GM21515 (cell line): ENCODE measurements at regions not wholly inside any gene's neighbourhood (a gene's known extent, or its start where the extent isn't known, plus 50 kb on each side); places are given as distances from the start of the nearest gene placed in this dataset.

Source experiments
- ATAC-seq: cut with Tn5 transposase; IDR thresholded peaks from one replicate; pipeline ENCODE4 v1.9.1; 2021; ENCODE audit not compliant: unreplicated experiment

DNA sequence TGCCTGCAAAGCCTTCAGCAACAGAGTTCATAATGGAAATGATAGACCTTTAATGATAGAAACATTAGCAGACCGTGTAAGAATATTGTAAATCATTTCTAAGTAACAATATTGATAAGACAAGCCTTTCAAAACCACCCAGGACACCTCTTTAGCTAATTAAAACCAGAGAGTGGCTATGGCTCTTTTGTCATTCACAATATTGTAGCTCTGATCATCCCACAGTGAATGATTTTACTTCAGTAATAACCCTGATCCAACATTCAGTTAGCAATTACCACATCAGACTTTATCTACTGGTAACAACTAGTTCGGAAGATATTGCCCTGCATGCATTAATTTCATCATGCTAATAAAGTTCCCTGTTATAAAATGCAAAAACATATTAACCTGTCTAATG is 432.6 kb downstream of the DTWD2 start:
- ATAC-seq: no peak

DNA sequence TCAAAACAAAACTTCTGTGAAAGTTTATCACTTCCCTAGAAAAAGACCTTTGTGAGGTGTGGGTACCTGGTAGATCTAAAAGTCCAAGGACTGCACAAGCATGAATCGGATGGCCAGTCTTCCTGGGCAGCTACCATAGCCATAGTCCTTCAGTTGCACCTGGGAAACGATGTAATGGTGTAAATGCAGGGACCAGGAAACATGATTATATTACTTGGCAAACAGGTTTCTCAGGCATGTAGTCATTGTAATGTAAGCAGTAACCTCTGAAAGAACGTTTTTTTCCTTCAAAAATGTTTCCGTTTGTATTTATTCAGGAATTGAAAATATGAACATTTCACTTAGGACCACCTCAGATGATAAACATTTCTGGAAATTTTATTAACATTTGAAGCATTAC is 433.4 kb downstream of the DTWD2 start:
- ATAC-seq: no peak

- ATAC-seq: no peak
These were observed 434.1 kb downstream of the DTWD2 start for GRCh38 chr5:118554241-118554640.

DNA sequence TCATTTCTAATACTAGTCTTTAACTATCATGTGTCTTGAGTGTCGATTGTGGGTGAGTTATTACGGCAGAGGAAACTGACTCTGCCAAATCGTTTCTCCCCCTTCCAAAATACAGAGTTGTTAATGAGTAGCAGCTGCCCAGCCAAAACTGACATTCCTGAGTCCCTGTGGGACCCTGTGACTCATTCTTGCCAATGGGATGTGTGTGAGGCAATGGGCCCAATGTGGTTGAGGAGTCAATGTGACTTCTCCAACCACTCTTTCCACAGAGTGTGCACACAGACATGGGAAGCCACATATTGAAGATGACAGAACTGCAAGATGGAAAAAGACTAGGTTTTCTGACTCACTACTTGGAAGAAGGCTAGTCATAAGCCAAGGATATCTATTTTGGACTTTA is 434.7 kb downstream of the DTWD2 start:
- no peak for ATAC-seq

DNA sequence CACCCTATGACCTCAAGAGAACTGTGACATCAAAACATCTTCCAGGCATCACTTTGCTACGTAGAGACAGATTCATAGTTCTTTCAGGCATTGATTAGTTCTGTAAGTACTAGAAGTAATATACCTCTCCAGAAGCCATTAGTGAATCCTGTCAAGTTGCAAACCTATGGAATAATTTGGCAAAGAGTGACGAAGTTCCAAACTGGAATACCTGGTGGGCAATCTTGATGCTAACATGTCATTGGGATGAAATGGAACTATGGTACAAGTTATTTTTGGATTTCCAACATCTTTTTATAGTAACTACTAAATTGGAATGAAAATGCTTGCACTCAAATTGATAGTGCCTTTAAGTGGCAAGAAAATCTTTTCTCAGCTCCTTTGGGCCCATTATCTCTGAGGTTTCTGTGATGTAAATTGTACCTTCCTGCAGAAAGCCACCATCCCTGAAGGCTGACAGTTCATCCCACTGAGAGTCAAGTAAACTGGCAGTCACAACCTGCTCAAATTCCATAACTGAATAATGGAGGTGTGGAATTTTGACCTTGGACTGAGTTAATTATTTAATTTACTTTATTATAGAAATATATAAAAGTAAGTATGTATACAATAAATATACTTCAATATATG is 435.5 kb downstream of the DTWD2 start:
- ATAC-seq: no peak

DNA sequence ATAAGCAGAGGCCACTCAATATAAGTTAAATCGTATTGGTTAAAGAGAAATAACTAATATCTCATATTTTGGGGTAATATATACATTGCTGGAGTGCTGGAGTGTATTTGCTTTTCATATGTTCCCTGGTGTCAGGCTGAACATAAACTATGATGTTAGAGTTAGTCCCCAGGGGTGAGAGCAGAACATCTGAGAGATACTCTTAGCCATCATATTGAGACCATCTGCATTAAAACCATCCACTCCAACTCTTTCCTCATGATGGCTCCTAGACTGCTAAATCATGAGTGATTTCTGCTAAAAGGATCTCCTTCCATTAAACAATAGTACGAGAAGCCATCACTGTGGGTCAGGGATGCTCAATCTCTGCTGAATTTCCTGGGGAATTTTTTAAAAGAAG is 436.2 kb downstream of the DTWD2 start:
- ATAC-seq: no peak

DNA sequence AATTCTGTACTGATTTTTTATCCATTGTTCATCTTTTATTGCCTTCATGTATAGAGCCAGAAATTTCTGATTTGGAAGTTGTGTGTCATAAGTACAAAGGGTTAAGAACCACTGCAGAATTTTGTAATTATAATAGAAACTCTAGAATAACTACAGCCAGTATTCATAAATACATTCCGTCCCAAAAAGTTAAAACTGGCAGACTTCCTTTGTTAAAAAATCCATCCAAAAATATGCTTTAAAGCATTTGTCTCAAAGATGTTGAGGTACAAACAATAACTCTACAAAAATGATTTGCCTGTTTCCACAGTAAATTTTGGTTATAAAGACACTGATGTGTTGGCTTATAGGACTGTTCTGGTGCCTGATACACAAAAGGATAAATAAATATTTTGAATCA is 436.6 kb downstream of the DTWD2 start:
- no peak for ATAC-seq

DNA sequence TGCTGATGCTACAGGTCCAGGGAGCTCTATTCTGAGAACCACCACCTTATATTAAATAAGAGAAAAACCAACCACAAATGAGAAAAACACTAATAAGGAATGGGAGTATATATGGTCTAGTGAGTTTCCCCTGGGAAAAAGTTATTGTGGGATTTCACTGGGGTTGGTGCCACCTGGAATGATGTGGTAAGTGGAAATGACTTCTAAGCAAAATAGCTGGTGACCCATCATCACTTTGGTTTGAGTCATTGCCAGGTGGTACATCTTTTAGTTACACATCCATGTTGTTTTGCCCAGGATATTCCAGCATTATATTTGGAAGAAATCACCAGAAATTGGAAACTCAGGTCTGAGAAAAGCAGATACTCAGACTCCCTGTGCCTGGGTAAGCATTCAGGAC is 437.3 kb downstream of the DTWD2 start:
- no peak for ATAC-seq

DNA sequence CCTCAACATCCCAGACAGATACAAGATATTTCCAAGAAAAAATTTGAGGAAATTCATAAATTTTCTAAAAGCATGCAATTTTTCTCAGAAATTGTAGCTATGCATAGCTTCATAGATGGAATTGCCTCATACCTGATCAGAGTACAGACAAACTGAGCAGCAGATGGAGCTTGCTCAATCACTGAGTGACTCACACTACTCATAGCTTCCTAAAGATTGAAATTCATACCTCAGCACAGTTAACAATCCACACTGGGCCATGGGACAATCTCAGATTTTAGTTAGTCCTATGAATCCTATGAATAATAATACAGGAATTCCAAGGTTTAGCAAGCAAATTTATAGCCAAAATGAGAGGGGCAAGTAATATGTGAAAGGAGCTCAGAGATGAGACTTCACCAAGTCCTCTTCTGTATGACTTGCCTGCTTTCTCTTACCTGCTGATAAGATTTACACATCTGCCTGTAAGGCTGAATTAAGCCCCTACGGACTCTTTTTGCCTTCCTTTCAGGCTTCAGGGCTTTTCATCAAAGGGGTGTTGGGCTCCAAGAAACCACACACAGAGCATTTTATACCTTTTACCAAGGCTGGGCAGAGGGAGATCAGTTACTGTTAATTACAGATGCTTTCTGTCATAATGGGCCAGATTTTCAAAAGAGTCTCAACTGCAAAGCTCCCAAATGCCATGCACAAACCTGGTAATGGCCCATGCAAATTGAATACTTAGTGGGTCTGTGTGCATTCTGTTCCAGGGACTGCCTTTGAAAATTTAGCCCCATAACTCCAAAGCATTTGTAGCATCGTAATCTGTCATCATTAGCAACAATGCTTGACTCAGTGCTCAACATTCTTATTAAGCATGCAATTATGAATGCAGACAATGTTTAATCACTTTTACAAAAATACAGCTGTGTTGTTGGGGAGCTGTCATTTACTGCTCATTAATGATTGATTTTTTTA is 439.3 kb downstream of the DTWD2 start:
- ATAC-seq: no peak

- no peak for ATAC-seq
These were observed 442.9 kb downstream of the DTWD2 start for GRCh38 chr5:118545470-118545869.

- ATAC-seq: no peak
These were observed 443.4 kb downstream of the DTWD2 start for GRCh38 chr5:118544887-118545449.

DNA sequence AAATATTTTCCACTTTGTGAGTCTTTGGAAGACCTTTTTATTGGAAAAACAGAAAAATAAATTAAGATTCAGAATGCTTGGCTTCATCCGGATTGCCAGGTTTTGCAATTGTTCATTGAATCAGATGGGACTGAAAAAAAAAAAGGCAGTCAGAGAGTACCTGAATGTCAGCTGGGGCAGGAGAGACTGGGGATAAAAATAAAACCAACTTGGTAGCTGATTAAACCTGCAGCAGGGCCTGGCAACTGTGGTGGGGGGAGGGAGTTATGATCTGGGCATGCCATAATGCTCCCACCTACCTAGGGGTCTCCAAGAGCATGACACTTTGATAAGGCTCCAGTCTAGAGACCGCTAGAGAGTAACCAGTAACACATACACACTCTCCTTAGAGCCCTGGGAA is 454.4 kb downstream of the DTWD2 start:
- no peak for ATAC-seq

GRCh38 chr5:118533156-118533555 is 455.2 kb downstream of the DTWD2 start:
- ATAC-seq: no peak

DNA sequence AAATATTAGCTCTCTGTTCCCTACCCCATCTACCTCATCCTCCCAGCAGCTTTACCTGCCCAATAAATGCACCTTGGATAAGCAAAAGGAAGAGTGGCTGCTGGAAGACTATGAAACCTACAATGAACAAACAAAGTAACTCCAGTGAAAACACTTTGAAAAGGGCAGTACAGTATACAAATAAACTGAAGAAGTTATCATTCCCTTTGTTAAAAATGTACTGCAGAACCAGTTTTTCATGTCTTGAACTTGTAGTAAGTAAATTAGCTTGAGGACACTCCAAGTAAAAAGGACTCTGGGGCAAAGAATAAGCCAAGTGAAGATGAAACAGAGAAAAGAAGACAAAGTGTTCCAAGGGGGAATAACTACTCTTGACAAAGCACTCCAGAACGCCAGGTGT is 457.1 kb downstream of the DTWD2 start:
- no peak for ATAC-seq

DNA sequence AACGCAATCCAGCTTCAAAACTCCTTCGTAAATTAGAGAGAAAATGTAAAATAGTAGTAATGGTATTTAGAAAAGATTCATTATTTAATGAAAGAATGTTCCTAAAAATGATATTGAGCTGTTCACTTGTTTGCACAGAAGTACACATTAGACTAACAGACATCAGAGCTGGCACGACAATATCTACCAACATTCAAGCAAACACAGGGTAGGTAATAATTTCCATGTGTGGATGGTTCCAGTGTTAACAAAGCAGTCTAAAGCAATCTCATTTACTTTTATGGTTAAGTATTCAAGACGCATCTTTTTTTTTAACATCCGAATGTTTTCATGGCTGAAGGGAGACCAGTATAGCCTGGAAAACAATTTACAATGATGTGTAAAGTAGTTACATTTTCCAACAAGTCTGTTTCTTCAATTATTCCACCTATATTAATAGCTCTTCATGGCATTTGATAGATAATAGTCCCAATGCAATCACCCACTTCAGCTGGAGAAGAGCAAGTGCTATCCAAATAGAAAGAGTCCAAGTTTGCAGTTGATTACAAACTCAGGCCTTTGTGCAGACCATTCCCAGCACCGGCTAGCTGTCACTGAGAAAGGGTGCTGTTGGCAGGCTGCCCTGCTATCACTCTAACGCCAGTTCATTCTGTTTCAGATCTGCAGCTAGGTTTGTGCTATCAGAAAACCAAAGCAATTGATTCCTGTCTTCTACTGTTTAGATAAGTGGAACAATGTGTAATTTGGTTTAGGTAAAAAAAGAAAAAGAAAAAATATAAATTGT is 458.8 kb downstream of the DTWD2 start:
- no peak for ATAC-seq

DNA sequence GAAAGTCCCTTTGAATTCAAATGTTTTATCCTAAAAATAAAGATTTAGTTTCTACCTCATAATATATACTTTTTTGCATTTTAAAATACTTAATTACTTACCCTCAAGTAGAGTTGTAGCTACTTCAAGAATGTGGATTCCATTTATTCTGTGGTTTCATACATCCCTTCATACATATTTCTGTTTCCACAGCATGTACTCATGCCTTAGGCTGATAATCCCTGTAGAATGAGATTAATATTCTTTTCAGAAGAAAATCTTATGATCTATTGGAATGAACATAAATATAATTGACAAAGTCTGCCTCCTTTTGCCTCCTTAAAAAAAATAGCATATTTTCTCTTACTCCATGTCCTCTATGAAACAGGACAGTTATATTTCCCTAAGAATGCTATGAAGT is 465.7 kb downstream of the DTWD2 start:
- no peak for ATAC-seq

DNA sequence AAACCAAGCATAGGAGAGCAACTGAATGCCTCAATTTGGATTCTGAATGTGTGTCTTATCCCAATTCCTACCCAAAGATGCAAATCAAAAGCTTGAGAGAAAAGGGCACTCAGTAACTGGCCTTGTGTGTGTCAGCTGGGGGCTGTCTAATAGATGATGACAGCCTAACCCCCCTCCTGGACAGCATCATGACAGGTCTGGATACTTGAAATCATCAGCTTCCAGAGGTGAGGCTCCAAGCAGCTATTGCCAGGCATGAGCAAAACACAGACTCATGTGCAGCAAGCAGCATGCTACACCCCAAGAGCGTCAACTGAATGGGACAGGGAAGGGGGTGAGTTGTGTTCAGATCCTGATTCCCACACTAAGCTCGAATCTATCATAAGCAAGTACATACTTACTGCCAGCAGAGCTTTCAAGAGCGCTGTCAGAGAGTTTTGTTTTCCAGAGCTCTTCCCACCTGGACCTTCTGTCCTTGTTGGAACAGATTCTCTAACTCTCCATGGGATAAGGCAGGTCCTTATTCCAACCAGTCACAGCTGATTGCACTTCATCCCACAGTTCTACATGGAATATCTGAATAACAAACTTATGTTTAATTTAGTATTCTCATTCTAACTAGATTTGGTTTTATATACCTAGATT is 467.5 kb downstream of the DTWD2 start:
- no peak for ATAC-seq

DNA sequence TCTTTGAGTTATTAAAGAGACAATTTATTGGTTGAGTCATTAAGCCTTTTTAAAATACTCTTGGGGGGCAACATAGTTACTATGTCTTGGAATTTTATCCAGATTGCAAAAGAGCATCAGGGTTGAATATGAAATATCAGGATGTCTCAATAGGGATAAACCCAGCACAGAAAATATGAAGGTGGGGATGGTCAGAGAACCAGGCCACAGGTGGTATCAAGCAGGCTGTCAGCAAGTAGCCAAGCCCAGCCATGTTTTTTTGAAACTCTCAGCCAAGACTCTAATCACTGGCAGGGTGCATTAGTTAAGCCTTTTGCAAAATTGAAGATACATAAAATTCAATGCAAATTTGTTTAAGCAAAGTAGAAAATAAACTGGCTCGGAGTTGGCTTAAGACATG is 468.9 kb downstream of the DTWD2 start:
- no peak for ATAC-seq

DNA sequence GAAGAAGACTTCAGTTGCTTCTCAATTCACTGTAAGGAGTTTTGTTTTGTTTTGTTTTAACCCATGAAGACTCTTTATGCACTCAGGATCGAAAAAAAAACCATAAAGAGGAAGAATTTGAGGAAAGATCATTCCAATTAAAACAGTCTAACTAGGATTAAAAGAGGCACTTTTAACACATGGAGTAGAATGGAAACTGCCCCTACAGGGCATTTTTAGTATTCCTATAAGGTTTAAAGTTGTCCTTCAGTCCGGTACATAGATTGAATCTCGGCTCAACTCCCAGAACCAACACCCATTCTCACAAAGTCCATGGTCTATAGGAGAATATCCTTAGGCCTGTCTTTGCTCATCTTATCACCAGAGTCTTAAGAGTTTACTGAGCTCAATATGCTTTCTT is 469.6 kb downstream of the DTWD2 start:
- ATAC-seq: no peak

GRCh38 chr5:118511846-118512245 is 476.5 kb downstream of the DTWD2 start:
- ATAC-seq: no peak
